Osteocyte (in vitro differentiated cells): ENCODE measurements at regions not wholly inside any gene's neighbourhood (a gene's known extent, or its start where the extent isn't known, plus 50 kb on each side); places are given as distances from the start of the nearest gene placed in this dataset.

Experiments
- DNase-seq: peaks from one replicate; pipeline ENCODE4 v3.0.0; 2021; ENCODE audit warnings: mixed read lengths; ENCODE audit not compliant: unreplicated experiment; ENCODE audit errors: extremely low spot score
- H3K27ac Mint-ChIP-seq: one replicate; pipeline ENCODE4 v1.8.0; 2021; ENCODE audit warnings: mild to moderate bottlenecking, mixed read lengths; ENCODE audit not compliant: unreplicated experiment
- H3K27me3 Mint-ChIP-seq: one replicate; pipeline ENCODE4 v1.8.0; 2021; ENCODE audit warnings: mixed read lengths; ENCODE audit not compliant: unreplicated experiment
- H3K36me3 Mint-ChIP-seq: one replicate; pipeline ENCODE4 v1.8.0; 2021; ENCODE audit warnings: mixed read lengths; ENCODE audit not compliant: unreplicated experiment
- H3K4me1 Mint-ChIP-seq: one replicate; pipeline ENCODE4 v1.8.0; 2021; ENCODE audit warnings: mixed read lengths; ENCODE audit not compliant: unreplicated experiment
- H3K4me3 Mint-ChIP-seq: one replicate; pipeline ENCODE4 v1.8.0; 2021; ENCODE audit warnings: mild to moderate bottlenecking, moderate library complexity, mixed read lengths; ENCODE audit not compliant: unreplicated experiment
- H3K9me3 Mint-ChIP-seq: one replicate; pipeline ENCODE4 v1.8.0; 2021; ENCODE audit warnings: mixed read lengths; ENCODE audit not compliant: unreplicated experiment
- TF ChIP-seq, protein P1 (sequence below): fragments of 200-600 bp; sonication (generic); IDR thresholded peaks from 2 replicates; pipeline ENCODE4 v1.5.0; 2021; ENCODE audit warnings: antibody characterized with exemption, mild to moderate bottlenecking, moderate library complexity

DNA sequence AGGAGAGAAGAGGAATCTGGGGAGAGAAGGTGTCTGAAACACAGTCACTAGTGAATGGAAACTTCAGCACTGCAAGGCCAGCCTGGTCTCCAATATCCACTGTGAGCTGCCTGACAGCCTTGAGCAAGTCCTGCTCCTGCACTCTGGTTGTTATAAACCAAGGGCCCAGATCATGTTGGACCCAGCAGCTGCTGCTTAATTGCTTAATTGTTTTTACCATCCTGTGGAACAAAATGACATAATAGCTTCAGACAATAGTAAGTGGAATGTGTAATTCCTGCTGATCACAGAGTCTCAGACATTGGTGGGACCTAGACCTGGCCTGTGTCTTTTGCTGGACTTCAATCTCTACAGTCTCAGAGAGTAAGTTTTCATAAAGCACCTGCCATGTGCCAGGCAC, 833.7 kb downstream of the TFAP2A start:
- no peaks in the 10 kb centered on the region for H3K27me3 Mint-ChIP-seq
- H3K27ac Mint-ChIP-seq = no peak overlapping the region
- TF ChIP-seq, protein P1, sequence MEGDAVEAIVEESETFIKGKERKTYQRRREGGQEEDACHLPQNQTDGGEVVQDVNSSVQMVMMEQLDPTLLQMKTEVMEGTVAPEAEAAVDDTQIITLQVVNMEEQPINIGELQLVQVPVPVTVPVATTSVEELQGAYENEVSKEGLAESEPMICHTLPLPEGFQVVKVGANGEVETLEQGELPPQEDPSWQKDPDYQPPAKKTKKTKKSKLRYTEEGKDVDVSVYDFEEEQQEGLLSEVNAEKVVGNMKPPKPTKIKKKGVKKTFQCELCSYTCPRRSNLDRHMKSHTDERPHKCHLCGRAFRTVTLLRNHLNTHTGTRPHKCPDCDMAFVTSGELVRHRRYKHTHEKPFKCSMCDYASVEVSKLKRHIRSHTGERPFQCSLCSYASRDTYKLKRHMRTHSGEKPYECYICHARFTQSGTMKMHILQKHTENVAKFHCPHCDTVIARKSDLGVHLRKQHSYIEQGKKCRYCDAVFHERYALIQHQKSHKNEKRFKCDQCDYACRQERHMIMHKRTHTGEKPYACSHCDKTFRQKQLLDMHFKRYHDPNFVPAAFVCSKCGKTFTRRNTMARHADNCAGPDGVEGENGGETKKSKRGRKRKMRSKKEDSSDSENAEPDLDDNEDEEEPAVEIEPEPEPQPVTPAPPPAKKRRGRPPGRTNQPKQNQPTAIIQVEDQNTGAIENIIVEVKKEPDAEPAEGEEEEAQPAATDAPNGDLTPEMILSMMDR = no peak
- no peaks in the 10 kb centered on the region for H3K9me3 Mint-ChIP-seq
- peaks cover 1% of the 10 kb centered on the region for H3K4me1 Mint-ChIP-seq
- no peaks in the 10 kb centered on the region for H3K36me3 Mint-ChIP-seq
- no peak overlapping the region for H3K4me3 Mint-ChIP-seq
- no peak for DNase-seq

DNA sequence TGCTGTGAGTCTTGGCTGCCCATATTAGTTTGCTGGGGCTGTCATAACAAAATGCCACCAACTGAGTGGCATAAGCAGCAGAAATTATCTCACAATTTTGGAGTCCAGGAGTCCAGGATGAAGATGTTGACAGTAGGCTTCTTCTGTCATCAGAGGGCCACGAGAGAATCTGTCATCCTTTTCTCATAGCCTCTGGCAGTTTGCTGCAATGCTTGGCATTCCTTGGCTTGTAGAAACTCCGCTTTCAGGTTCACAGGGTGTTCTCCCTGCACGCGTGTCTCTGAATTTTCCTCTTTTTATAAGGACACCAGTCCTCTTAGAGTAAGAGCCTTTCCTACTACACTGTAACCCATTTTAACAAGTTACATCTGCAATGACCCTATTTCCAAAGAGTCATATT, 838.4 kb downstream of the TFAP2A start:
- TF ChIP-seq, protein P1 = no peak
- H3K27me3 Mint-ChIP-seq = no peaks in the 10 kb centered on the region
- H3K9me3 Mint-ChIP-seq = no peaks in the 10 kb centered on the region
- no peak for DNase-seq
- H3K27ac Mint-ChIP-seq = no peak overlapping the region
- no peak overlapping the region for H3K4me3 Mint-ChIP-seq
- H3K36me3 Mint-ChIP-seq = no peaks in the 10 kb centered on the region
- peaks cover 1% of the 10 kb centered on the region for H3K4me1 Mint-ChIP-seq

DNA sequence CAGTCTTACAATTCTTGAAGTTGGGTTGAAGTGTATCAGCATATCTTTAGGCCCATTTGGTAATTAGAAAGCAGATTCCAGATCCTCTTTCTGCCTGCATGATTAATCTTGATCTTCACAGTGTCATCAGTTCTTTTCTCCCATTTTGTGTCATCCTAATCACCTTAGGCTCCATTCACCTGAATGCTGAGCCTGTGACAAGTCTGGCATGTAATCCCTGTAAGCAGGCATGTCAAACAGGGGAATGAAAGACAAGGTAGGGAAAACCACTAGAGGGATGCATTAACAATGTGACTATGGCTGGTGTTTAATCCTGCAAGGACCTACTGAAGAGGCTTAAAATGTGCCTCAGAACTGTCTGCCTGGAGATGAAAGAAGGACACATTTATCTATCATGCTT, 848.8 kb downstream of the TFAP2A start:
- DNase-seq = no peak
- TF ChIP-seq, protein P1 = no peak
- no peaks in the 10 kb centered on the region for H3K9me3 Mint-ChIP-seq
- H3K4me3 Mint-ChIP-seq = no peak overlapping the region
- no peaks in the 10 kb centered on the region for H3K27me3 Mint-ChIP-seq
- no peaks in the 10 kb centered on the region for H3K4me1 Mint-ChIP-seq
- no peaks in the 10 kb centered on the region for H3K36me3 Mint-ChIP-seq
- no peak overlapping the region for H3K27ac Mint-ChIP-seq

DNA sequence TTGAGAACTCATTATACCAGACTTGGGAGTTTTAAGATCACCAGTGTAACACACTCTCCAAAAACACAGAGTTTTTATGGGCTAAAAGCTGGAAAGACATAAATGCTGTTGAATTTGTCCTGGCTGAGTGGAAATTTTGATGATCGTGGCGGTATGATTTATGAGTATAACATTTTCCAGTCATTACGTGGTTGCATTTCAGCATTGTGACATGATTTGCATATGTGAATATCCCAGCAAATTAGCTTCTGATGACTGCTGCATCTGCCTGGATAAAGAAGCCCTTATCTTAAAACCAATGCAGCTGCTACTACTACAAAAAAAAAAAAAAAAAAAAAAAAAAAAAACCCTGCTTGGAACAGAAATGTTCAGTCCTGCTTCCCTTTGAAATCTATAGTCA, 850.9 kb downstream of the TFAP2A start:
- TF ChIP-seq, protein P1 = no peak
- no peaks in the 10 kb centered on the region for H3K36me3 Mint-ChIP-seq
- no peak overlapping the region for H3K27ac Mint-ChIP-seq
- no peaks in the 10 kb centered on the region for H3K27me3 Mint-ChIP-seq
- no peak overlapping the region for H3K4me3 Mint-ChIP-seq
- H3K4me1 Mint-ChIP-seq = no peaks in the 10 kb centered on the region
- no peaks in the 10 kb centered on the region for H3K9me3 Mint-ChIP-seq
- no peak for DNase-seq

DNA sequence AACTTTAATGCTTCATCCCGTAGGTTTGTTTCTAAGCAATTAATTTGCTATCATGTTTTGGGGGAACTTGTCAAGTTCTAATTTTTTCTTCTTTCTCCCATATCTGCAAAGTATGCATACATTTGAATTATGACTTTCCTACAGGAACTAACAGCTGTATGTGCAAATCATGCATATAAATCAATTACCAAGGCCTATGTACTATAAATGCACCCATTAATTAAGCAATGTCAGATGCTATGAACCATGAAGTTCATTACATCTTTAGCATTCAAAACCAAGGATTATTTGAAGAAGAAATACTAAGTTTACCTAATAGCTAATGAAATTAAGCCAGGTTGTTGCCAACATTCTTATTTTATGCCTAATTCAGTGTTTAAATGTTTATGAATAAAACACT, 851.3 kb downstream of the TFAP2A start:
- no peaks in the 10 kb centered on the region for H3K36me3 Mint-ChIP-seq
- TF ChIP-seq, protein P1 = no peak
- H3K4me1 Mint-ChIP-seq = no peaks in the 10 kb centered on the region
- no peak overlapping the region for H3K27ac Mint-ChIP-seq
- H3K27me3 Mint-ChIP-seq = no peaks in the 10 kb centered on the region
- H3K4me3 Mint-ChIP-seq = no peak overlapping the region
- DNase-seq = no peak
- H3K9me3 Mint-ChIP-seq = no peaks in the 10 kb centered on the region
